GM12891 (cell line): ENCODE measurements at regions not wholly inside any gene's neighbourhood (a gene's known extent, or its start where the extent isn't known, plus 50 kb on each side); places are given as distances from the start of the nearest gene placed in this dataset.

Source experiments
- POLR2A ChIP-seq: IDR thresholded peaks from 2 replicates; pipeline ENCODE4 v1.6.1; 2011; ENCODE audit warnings: low read depth, low read length, control low read depth
- SPI1 ChIP-seq: IDR thresholded peaks from 2 replicates; pipeline ENCODE4 v1.6.1; 2011; ENCODE audit warnings: low read depth, low read length, control low read depth

- TF ChIP-seq POLR2A, result no peak
- no peak for TF ChIP-seq SPI1
Measured at GRCh38 chr16:5257462-5257861, 159.9 kb upstream of the EEF2KMT start.
